Stimulated activated CD4-positive, alpha-beta T cell treated with anti-CD3 and anti-CD28 coated beads, Interleukin-12 subunit alpha, Interleukin-12 subunit beta, amount 100 ng/mL, for 4 hours (primary cell): ENCODE measurements at regions not wholly inside any gene's neighbourhood (a gene's known extent, or its start where the extent isn't known, plus 50 kb on each side); places are given as distances from the start of the nearest gene placed in this dataset.

Source experiments
- DNase-seq: peaks from one replicate; pipeline ENCODE4 v3.0.0-alpha.2; 2020

DNA sequence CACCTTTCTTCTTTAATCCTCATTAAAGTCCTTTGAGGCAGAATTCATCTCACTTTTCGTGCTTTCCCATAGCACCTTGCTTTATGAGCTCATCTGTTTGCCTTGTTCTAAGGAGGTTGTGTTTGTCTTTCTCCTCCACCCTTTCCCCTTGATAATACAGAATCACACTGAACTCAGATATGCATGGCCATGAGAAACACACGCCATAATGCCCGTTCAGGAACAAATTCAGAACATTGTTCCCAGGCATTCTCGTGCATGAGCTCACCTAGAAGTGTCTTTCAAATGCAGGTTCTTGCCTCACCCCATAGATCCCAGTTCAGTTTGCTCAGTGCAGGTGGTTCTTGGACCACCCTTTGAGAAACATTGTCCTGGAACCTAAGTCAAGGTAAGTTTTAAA, 71.1 kb downstream of the TMEM114 start:
- DNase-seq = no peak

DNA sequence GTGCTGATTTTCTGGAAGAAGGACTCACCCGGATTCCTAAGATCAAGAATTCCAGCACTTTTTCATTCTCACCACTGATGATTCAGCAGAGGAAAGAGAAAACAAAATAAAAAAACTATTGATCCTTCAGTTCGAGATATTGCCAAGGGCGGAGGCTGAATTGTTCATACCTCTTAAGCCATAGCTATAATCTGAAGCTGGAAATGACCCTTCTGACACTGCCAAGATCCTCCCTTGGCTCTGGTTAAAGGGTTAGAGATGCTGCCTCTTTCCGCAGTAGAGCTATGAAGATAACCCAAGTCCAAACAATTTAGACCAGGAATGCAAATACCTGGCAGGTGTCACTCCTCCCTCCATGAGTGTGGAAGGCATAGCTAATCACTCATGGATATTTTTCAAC, 73.0 kb downstream of the TMEM114 start:
- DNase-seq = no peak

DNA sequence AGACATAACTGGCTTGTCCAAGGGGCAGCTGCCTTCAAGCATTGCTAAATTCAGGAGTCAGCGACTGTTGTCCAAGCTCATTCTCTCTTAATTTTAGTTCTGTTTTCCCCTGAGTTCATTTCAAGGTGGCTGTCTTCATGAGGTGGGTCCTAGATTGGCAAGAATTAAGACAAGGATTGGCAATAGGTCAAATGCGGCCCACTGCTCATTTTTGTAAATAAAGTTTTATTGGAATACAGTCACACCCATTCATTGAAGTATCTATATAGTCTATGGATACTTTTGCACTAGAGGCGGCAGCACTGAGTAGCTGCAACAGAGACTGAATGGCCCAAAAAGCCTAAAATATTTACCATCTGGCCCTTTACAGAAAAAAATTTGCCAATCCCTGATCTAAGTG, 73.8 kb downstream of the TMEM114 start:
- no peak for DNase-seq

DNA sequence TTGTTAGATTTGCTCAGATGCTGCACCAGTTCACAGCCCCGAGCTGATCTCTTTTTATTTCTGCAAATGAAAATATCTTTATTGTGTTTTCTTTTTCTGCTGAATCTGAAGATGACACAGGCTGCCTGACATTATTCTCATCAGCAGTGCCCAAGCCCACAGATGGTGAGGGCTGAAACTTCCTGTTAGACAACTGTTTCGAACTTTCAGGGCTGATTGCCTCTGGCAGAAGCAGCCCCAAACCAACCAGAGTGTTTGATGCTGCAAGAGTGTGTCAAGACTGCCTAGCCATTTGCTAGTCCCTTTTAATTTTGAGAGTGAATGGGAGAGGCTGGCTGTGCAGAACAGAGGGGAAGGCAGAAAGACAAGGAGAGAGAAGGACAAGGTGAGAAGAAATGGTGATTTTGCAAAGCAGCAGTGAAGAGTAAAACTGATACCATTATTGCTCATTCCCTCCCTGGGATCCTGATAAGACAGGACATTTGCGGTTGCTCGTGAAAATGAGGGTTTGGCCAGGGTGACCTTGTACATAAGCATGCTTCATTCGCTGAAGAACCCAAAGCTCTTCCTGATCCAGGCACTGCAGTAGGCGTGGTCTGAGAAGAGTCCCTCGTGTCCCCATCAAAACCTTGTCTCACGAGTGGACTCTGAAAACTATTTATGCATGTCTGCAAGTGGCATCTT, 77.2 kb downstream of the TMEM114 start:
- no peak for DNase-seq

DNA sequence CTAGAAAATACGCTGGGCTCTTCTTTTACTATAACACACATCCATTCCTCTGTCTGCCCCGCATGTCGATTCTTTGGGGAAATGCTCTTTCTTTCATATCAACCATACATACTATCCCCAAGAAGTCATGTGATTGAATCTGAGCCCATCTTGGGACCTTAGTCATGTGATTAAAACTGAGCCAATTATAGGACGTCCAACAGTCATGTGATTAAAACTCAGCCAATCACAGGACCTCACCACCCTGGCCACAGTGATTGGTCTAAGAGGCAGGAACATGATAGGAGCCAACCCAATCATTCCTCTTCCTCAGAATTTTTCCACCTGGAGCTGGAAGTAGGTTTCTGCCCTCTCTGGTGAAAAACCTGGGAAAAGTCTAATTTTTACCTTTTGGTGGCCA, 78.8 kb downstream of the TMEM114 start:
- DNase-seq = no peak

DNA sequence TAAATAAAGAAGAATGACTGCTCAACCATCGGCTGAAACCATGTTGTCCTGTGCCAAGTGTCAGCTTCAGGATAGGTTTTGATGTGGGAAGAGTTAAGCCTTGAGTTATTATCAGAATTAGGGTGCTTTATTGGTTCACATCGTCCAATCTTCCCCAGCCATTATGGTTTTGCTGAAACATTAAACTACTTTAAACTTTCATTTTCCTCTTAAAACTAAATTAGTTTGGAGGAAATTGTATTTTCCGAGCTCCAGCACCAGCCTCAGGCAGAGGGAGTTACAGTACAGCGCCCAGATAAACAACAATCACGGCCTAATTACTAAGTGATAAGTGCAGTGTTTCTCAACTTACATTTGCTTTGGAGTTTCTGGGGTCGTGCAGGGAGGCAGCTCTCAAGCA, 80.2 kb downstream of the TMEM114 start:
- no peak for DNase-seq

DNA sequence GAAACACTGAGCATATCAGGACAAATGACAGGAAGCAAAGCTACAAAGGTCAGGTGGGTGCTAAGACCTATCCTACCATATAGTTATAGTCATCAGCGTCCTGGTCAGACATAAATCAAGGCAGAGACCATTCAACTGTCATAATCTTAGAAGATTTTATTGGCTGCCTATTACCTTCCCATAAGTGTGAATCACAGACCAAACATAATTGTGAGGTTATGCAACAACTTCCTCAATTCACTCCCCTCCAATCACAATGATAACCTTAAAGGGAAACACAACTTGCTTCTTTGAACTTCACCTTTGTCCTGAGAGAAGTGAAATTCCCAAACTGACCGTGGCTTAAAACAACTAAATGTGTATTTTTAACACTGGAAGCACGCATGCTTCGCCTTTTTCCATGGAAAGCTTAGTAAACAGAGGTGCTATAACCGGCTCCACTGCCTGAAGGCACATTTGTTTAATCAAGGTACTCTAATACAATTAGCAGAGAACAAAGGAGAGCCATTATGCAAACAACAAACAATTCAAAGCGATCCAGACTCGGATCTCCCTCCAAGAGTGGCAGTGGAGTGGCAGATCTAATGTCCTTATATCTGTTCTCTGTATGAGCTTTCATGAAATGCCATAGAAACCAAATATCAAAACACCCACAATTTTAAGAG, 84.9 kb downstream of the TMEM114 start:
- no peak for DNase-seq

DNA sequence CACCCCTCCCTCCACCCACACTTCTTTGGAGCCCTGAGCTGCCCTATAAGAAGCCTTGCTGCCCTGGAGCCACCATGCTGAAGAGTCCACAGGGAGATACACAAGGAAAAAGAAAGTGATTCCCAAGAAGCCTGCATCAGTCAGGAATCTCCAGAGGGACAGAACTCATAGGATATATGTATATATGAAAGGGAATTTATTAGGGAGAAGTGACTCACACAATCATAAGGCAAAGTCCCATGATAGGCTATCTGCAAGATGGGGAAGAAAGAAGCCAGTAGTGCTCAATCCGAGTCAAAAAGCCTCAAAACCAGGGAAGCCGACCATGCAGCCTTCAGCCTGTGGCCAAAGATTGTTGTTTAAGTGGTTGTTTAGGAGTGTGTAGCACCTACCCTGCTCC, 87.9 kb downstream of the TMEM114 start:
- DNase-seq = no peak

DNA sequence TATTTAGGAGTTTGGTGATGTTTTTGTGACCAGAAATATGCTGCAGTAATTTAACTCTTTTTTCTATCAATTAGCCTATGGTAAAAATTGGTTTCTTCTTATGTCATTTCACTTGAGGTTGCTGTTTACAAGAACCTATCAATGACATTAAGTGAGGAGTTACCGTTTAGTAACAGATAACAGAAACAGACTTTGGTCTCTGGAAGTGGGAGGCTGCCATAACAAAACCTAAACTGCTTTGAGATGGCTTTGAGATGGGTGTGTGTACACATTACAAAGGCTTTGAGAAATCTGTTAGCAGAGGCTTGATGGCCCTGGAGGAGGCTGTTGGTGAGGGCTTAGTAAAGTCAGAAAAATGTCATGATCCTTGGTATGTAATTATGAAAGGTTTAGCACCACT, 90.0 kb downstream of the TMEM114 start:
- no peak for DNase-seq

DNA sequence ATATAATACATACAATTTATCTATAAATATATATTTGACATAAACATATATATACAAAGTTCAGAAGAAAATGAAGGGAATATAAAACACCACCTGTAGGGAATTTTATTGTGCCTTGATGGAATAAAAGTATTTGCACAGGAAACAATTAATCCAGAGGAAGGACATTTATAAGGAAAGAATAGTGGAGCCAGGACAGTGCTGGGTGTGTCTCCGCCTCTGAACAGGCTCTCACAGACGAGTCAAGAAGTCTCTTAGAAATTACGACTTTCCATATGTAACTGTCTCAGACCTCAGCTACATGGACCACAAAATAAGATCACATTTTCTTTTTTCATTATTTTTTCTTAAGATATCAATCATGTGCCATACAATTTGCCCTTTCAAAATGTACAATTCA, 93.9 kb downstream of the TMEM114 start:
- no peak for DNase-seq

DNA sequence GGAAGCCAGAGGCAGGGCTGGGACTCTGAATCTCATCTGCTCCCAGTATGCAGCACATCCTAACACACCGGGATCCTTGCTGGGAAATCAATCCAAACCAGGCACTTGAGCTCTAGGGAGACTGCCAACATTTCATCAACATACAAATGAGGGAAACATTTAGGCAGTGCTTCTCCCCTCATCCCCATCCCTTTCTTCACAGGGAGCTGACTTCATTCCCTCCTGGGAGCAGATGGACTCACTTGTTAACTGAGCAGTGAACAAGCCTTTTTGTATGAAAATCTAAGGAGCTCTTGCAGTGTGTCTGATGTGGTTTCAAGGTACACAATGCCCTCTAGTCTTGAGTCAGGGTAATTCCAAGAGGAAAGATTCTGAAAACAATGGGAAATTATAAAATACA, 96.3 kb downstream of the TMEM114 start:
- DNase-seq = no peak

DNA sequence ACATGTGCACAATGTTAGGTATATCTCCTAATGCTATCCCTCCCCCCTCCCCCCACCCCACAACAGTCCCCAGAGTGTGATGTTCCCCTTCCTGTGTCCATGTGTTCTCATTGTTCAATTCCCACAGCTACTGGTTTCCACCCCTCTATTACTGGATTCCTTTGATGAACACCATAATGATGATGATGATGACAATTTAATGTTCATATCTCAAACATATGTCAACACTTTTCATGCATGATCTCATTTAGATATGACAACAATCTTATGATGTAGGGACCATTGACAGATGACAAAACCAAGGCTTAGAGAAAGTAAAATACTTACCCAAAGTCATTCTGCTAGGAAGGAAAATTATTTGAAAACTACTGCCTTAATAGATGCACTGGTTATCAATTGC, 97.6 kb downstream of the TMEM114 start:
- no peak for DNase-seq

DNA sequence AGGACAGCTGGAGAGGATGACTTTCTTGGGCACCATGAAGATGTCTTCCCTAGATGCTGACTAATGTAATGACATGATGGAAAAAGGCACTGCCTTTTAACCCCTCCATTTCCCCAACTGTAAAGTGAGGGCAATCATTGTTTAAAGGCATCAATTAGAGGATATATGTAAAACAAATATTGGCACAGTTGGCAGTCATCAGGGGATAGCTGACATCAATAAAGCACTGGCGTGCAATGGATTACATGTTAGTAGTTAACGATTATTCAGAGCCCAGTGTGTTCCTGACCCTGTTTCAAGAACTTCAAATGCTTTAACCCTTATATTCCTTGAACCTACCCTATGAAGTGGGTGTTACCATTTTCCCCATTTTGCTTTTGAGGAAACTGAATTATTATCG, 100.7 kb downstream of the TMEM114 start:
- no peak for DNase-seq

DNA sequence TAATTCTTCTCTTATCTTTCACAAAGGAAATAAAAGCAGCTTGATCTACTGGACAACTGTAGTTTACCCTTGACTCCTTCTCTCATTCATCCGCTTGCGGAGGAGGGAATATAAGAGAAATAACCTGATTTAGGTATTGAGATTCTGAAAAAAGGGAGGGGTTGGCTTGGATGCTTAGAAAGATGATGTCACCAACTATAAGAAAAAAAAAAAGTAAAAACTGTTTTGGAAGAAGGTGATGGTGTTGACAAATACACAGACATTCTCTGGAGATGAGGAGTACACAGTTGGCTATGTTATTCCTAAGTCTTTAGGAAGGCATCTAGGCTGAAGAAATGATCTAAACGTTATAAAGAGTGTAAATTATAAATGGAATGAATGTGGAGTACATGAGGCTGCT, 103.3 kb downstream of the TMEM114 start:
- no peak for DNase-seq

DNA sequence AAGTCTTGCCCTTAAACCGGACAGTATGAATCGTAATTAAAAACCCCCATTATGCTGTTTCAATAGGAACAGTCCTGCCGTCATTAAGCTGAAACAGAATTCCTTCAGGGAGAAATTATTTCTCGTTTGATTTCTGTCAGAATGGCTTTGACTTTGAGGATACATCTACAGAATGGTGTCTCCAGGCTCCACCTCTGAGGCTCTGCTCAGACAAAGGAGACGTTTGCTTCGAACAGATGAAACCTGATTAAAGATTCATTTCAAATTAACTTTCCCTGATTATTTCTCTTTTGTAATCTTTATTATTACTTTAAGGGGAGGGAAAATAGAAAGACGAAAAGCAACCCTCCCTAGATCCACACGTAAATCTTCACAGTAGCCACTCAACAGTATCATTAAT, 106.9 kb downstream of the TMEM114 start:
- DNase-seq = no peak

DNA sequence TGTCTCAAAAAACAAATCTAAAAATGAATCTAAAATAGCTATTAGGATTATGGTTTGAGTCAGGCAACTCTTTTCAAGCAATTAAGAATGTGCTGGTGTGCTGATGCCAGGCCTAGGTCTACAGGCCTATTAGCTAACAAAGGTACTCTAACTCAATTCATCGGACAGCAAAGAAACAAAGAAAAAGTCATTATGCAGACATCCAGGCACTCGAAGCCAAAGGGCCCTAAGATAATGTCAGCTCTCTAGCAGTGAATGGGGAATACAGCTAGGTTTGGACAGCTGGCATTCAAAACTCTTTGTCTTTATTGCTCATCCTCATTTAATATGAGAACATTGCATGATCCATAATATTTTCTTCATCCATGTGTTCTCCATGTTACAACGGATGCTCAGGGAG, 108.5 kb downstream of the TMEM114 start:
- DNase-seq = no peak

DNA sequence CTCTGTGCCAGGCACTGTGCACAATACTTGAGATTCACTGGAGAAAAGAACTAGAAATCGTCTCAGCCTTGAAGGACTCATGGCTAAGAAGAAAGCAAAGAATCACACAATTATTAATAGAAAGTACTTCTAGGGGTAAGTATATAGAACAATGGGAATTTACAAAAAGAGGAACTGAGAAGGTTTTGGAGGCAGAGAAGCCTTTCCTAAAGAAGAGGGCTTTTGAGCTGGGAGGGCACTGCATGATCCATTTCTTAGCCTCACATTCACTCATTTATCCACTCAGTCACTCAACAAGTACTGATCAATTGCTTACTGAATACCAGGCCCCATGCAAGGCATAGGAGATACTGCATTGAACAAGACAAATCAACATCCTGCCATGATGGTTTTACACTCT, 113.5 kb downstream of the TMEM114 start:
- DNase-seq = no peak

DNA sequence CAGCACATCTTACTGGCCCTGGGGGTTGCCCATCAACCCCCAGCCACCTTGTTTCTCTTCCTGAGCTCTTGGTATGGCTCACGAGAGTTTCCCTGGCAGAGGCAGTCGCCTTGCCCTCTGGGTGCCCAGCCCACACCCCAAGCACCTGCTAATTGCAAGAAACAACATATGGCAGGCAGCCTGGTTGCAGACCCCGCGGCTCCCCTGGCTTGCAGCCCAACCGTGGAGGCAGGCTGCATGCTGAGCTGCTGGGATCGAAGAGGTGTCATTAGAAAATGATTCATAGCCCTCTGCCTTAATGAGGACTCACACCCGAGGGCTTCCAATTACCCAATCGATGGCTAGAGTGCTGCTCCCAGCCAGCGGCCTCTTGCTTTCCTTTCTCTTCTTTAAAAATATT, 115.7 kb downstream of the TMEM114 start:
- no peak for DNase-seq

DNA sequence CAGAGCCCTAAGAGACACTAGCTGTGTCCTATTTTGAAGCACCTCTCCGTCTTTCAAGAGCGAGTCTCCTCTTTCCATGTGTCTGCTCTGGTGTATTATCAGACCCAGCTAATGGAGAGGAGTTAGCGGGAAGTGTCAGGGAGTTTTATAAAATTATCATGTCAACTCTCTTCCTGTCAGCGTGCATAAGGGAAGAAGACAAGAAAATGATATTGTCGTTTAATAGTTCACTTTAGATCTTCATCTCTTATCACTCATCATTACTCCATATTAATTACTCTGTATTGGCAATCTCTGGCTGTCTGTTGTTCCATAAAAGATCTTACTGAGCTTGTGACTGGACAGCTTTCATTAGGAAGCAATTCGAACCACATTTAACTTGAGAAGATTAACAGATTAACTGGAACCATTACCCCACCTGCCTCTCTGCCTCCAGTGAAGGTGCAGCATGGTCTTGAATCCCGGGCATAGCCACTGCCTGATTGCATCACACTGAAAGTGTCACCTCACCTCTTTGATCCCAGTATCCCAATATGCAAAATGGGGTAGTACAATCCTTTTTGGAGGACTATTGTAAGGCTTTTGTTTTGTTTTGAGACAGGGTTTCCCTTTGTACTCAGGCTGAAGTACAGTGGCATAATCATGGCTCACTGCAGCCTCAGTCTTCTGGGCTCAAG, 121.1 kb downstream of the TMEM114 start:
- DNase-seq = no peak

DNA sequence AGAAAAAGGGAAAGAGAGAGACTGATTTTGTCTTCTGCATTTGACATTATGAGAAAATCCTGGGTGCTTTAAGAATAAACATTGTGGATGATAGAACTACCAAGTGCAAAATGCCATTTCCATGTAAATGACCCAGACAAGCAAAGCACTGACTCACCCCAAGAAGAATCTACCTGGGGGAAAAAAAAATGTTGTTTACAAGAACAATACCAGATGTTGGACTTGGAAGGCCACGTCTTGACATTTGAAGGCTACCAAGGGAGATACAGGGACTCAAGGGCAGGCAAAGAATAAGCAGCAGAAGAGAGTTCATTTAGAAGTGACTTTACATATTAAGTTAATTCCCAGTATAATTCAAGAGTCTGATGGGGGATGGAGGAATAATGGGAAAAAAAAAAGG, 125.3 kb downstream of the TMEM114 start:
- DNase-seq = no peak

DNA sequence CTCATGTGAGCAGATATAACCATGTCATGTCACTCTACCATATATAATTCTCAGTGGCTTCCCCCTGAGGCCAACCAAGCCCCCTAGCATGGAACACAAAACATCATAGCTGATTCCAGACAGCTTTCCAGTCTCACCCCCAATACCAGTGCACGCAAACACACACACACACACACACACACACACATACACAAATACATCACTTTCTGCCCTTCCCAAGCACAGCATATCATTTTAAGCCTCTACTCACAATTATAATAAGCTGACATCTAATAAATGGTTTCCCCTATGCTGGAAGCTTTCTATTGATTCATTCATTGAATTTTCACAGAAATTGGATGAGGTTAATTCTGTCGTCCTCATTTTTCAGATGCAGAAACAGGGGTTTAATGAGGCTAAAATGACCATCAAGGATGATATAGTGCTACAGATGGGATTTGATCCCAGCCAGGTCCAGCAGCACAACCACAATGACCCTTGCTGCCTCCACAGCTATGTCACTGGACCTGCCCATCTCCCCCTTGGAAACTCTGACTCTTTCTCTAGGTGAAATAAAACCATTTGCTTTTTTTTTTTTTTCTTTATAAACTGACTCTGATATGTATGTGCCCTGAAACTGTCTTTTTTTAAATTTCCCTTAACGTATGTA, 131.1 kb downstream of the TMEM114 start:
- no peak for DNase-seq

DNA sequence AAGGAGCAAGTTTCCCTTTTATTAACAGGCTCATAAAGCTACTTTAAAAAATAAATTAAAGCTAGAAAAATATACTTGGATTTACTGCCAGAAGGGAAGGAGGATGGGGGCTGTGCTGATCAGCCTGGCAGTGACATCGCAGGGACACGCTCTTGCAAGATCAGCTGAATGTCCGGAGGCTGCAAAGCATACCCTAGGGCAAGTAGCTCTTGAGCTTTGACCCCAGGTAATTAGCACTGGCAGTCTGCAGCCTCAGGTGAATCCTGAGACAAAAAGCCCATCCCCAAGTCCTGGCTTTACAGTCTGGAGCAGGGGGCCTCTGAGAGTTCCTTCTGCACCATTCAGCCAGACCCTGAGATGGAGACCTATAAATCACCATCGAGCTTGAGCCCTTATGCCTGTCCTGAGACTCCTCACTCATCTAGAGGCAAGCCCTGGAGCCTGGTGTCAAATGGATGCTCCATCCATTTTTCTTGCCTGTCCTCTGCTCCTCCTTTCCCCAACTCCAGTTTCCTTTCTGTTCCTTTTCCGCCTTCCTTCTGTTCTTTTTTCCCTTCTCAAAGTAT, 131.7 kb downstream of the TMEM114 start:
- DNase-seq = no peak

DNA sequence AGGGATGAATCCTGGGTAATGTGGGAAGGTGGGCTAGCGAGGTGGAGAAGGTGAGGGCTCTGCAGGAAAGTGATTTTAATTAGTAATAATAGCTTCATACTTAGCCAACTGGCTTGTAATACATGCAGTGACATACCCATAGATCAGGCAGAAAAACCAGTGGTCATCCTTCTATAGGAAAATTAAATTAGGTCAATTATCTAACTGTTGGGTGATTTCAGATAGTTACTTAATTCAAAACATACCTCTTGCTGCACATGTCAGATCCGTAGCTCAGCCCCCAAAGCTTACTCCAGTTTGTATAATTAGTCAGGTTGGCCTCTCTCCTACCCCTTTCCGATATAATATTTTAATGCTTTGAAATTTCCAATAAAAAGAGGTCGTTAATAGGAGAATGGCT, 137.0 kb downstream of the TMEM114 start:
- DNase-seq = no peak

DNA sequence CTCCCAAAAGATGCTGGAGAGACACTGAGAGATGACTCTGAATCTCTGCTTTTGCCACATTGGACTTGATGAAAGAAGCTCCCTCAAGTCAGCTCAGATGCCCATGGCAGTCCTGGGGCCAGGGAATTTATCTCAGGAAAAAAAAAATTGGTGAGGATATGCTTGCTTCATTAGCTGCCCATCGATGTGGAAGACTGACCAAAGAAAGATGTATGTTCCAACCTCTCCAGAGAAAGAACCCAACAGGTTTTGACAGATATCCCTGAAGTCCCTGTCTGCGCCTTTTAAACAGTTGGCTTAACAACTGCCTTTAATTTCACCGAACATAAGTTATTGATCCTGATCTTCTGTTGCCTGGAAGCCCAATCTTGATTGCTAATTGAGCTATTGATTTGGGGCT, 137.4 kb downstream of the TMEM114 start:
- no peak for DNase-seq
